ENCODE measurements at regions not wholly inside any gene's neighbourhood (a gene's known extent, or its start where the extent isn't known, plus 50 kb on each side); places are given as distances from the start of the nearest gene placed in this dataset.

DNA sequence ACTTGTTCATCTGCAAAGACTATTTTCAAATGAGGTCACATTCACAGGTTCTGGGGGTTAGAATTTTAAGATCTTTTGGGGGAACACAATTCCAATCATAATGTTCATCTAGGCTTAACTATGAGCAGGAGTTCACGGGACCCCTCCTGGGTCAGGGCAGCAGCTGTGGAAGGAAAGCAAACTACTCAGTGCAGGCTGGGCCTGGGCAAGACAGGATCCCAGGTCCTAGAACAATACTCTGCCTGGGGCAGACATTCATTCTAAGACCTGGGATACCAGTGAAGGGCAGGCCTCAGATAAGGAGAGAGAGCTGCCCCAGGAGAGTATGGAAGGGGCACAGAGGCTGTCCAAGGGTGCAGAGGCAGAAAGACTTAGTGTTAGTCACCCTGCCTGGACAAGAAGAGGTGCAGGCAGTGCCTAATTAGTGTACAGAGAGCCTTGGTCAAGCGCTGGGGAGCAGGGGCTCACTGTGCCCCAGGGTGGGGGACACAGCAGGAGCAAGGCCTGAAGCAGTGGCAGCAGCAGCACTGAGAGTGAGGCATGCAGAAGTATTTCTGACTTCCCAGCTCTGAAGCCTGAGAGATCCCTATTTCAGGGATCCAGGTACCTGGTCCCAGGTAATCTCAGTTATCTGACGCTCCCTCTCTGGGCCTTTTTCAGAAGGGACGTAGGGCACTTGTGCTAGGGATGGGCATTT, 123.0 kb upstream of the MAMLD1 start:
- TF ChIP-seq, protein P1, sequence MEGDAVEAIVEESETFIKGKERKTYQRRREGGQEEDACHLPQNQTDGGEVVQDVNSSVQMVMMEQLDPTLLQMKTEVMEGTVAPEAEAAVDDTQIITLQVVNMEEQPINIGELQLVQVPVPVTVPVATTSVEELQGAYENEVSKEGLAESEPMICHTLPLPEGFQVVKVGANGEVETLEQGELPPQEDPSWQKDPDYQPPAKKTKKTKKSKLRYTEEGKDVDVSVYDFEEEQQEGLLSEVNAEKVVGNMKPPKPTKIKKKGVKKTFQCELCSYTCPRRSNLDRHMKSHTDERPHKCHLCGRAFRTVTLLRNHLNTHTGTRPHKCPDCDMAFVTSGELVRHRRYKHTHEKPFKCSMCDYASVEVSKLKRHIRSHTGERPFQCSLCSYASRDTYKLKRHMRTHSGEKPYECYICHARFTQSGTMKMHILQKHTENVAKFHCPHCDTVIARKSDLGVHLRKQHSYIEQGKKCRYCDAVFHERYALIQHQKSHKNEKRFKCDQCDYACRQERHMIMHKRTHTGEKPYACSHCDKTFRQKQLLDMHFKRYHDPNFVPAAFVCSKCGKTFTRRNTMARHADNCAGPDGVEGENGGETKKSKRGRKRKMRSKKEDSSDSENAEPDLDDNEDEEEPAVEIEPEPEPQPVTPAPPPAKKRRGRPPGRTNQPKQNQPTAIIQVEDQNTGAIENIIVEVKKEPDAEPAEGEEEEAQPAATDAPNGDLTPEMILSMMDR (conservative IDR thresholded peaks at IDR 0.05; ENCODE audit: low read depth, low read length): no peak
- TF ChIP-seq EZH2 (IDR thresholded peaks at IDR 0.05; ENCODE audit: borderline replicate concordance, low read depth, low read length, poor library complexity, severe bottlenecking): no peak
